ENCODE measurements at regions not wholly inside any gene's neighbourhood (a gene's known extent, or its start where the extent isn't known, plus 50 kb on each side); places are given as distances from the start of the nearest gene placed in this dataset.
"Not testable (repeated sequence)": the region's sequence is repeated elsewhere in the genome, so short reads cannot be mapped to it uniquely, and the experiment has no call there.

- DNase-seq: no peak
These were observed 74.7 kb upstream of the TBL1X start for GRCh38 chrX:9390121-9390520.

GRCh38 chrX:9390693-9391368, 74.0 kb upstream of the TBL1X start:
- DNase-seq: no peak

- no peak for DNase-seq
These were observed 72.4 kb upstream of the TBL1X start for GRCh38 chrX:9392445-9392844.

GRCh38 chrX:9393571-9393970, 71.3 kb upstream of the TBL1X start:
- DNase-seq: no peak

GRCh38 chrX:9394212-9394611, 70.6 kb upstream of the TBL1X start:
- no peak for DNase-seq

- DNase-seq: no peak
These were observed 67.9 kb upstream of the TBL1X start for GRCh38 chrX:9396930-9397329.

- DNase-seq: no peak
These were observed 63.8 kb upstream of the TBL1X start for GRCh38 chrX:9401051-9401450.

GRCh38 chrX:9403374-9403773, 61.5 kb upstream of the TBL1X start:
- DNase-seq: no peak

- not testable (repeated sequence) for DNase-seq
These were observed 59.2 kb upstream of the TBL1X start for GRCh38 chrX:9405635-9406034.

- not testable (repeated sequence) for DNase-seq
These were observed 54.0 kb upstream of the TBL1X start for GRCh38 chrX:9410889-9411288.

GRCh38 chrX:9411682-9412081, 53.2 kb upstream of the TBL1X start:
- DNase-seq: not testable (repeated sequence)

GRCh38 chrX:9414416-9414815, 50.4 kb upstream of the TBL1X start:
- DNase-seq: no peak
